ENCODE measurements at regions not wholly inside any gene's neighbourhood (a gene's known extent, or its start where the extent isn't known, plus 50 kb on each side); places are given as distances from the start of the nearest gene placed in this dataset.

- no peak for TF ChIP-seq SKIL (CRISPR knock-in tag; IDR thresholded peaks at IDR 0.05; ENCODE audit: borderline replicate concordance)
- TF ChIP-seq REPIN1 (CRISPR knock-in tag; IDR thresholded peaks at IDR 0.05; ENCODE audit: borderline replicate concordance, low read depth), result no peak
- no peak for TF ChIP-seq ZBTB37 (CRISPR knock-in tag; IDR thresholded peaks at IDR 0.05)
Observed at GRCh38 chr4:115485402-115485801, 372.0 kb upstream of the NDST4 start (continued).

GRCh38 chr4:115484479-115484878 is 371.1 kb upstream of the NDST4 start:
- no peak overlapping the region for H3K4me2 ChIP-seq (ENCODE audit: low read depth, low read length)
- in situ Hi-C loops (cut with HindIII; ENCODE audit: extremely low pct_ligation_motif_present, low pct_unique_long_range_greater_than_20kb), result no loop called here
- no peak for DNase-seq (ENCODE audit: low spot score)
- H3K27ac ChIP-seq (ENCODE audit: extremely low read length, insufficient read depth, low read length), result no peak overlapping the region
- no peaks in the 10 kb centered on the region for H4K20me1 ChIP-seq (ENCODE audit: insufficient read depth, low read length)
- ChIA-PET CTCF (ENCODE audit: low intra/inter-chr PET ratio, low total read pairs) (no interaction called here), POLR2A (no interaction called here)
- H3K9ac ChIP-seq (ENCODE audit: insufficient read depth, low read depth, low read length), result no peak overlapping the region
- no peak overlapping the region for H3K4me3 ChIP-seq (replicated peaks in 1 of 3; ENCODE audit: insufficient read depth in 1 of 3, low read depth in 2 of 3, low read length in 3 of 3)
- no TSS peak for BruUV-seq (replicated peaks)
- no peak for ATAC-seq
- intact Hi-C loops (cut with micrococcal nuclease; ENCODE audit: unreplicated experiment), result no loop called here
- no peaks in the 10 kb centered on the region for H3K79me2 ChIP-seq (ENCODE audit: insufficient read depth, low read length)
- no peak for FAIRE-seq
- H3K4me1 ChIP-seq (ENCODE audit: insufficient read depth, low read length), result no peaks in the 10 kb centered on the region
- no peak overlapping the region for H2AFZ ChIP-seq (ENCODE audit: low read length)
- 11% methylated on average over 4 of the region's 4 CpGs for WGBS (ENCODE audit: low lambda C conversion rate)
- no peaks in the 10 kb centered on the region for H3K9me3 ChIP-seq (ENCODE audit: low read length)
- no peak for TF ChIP-seq PAX8 (CRISPR knock-in tag; IDR thresholded peaks at IDR 0.05; ENCODE audit: borderline replicate concordance)
- TF ChIP-seq HNRNPK (IDR thresholded peaks at IDR 0.05; ENCODE audit: low read depth, low read length, poor library complexity, severe bottlenecking), result no peak
- TF ChIP-seq MEF2D (CRISPR knock-in tag; IDR thresholded peaks at IDR 0.05), result no peak
- TF ChIP-seq HOXD1 (CRISPR knock-in tag; IDR thresholded peaks at IDR 0.05), result no peak
- no peak for TF ChIP-seq ZNF230 (CRISPR knock-in tag; IDR thresholded peaks at IDR 0.05)
- no peak for TF ChIP-seq KAT2B (IDR thresholded peaks at IDR 0.05; ENCODE audit: borderline replicate concordance, low read depth, low read length)
- no peak for TF ChIP-seq SYNCRIP (IDR thresholded peaks at IDR 0.05; ENCODE audit: insufficient read depth, low read depth, low read length)
- TF ChIP-seq ZIK1 (CRISPR knock-in tag; IDR thresholded peaks at IDR 0.05; ENCODE audit: borderline replicate concordance, low read depth), result no peak
- no peak for TF ChIP-seq ZNF841 (CRISPR knock-in tag; IDR thresholded peaks at IDR 0.05; ENCODE audit: borderline replicate concordance)
- TF ChIP-seq TCF7L2 (IDR thresholded peaks at IDR 0.05; ENCODE audit: low read depth, low read length), result no peak
- TF ChIP-seq CENPX (CRISPR knock-in tag; IDR thresholded peaks at IDR 0.05), result no peak
- TF ChIP-seq TAF15 (IDR thresholded peaks at IDR 0.05; ENCODE audit: low read depth, low read length, poor library complexity, severe bottlenecking), result no peak
- TF ChIP-seq DRAP1 (CRISPR knock-in tag; IDR thresholded peaks at IDR 0.05), result no peak
- TF ChIP-seq NFATC3 (CRISPR knock-in tag; IDR thresholded peaks at IDR 0.05), result no peak
- no peak for TF ChIP-seq ZKSCAN8 (CRISPR knock-in tag; IDR thresholded peaks at IDR 0.05; ENCODE audit: borderline replicate concordance)
- no peak for TF ChIP-seq SALL2 (CRISPR knock-in tag; IDR thresholded peaks at IDR 0.05)
- TF ChIP-seq ZNF556 (CRISPR knock-in tag; IDR thresholded peaks at IDR 0.05; ENCODE audit: borderline replicate concordance), result no peak
- no peak for TF ChIP-seq ATM (IDR thresholded peaks at IDR 0.05; ENCODE audit: borderline replicate concordance)
- no peak for TF ChIP-seq HNRNPLL (IDR thresholded peaks at IDR 0.05; ENCODE audit: low read depth, low read length, poor library complexity, severe bottlenecking)
- H3K27me3 ChIP-seq (ENCODE audit: control insufficient read depth in 1 of 2, insufficient read depth in 2 of 2, low read length in 2 of 2), result no peaks in the 10 kb centered on the region
- H3K36me3 ChIP-seq (replicated peaks in 1 of 2; ENCODE audit: control insufficient read depth in 1 of 2, insufficient read depth in 2 of 2, low read length in 2 of 2), result no peaks in the 10 kb centered on the region

All from HepG2 (cell line).